GM12878 (cell line): ENCODE measurements at regions not wholly inside any gene's neighbourhood (a gene's known extent, or its start where the extent isn't known, plus 50 kb on each side); places are given as distances from the start of the nearest gene placed in this dataset.

Experiments used
- ATAC-seq: fragments of 200-7000 bp; cut with Tn5 transposase; 3 replicates; pipeline ENCODE4 v1.9.1; 2020; ENCODE audit warnings: mild to moderate bottlenecking, moderate library complexity
- BruUV-seq: library from RNA; stranded (reverse); fragments of 400-500 nt; replicated peaks from 2 replicates; lab custom pipeline; 2021; lab: Mats Ljungman, UMichigan
- CTCF ChIA-PET: fragments of 300-600 bp; sonication (Branson Sonifier 250); formaldehyde crosslinking; extraction: SDS; loops from one replicate; lab custom pipeline; 2021; ENCODE audit warnings: inconsistent platforms; lab: Yijun Ruan, JAX
- POLR2A ChIA-PET: fragments of 350-600 bp; formaldehyde crosslinking; extraction: SDS; loops from one replicate; lab custom pipeline; 2021; ENCODE audit warnings: inconsistent platforms; lab: Charles Lee
- RAD21 ChIA-PET: fragments of 300-600 bp; sonication (Branson Sonifier 250); formaldehyde crosslinking; loops from one replicate; lab custom pipeline; 2023; ENCODE audit warnings: antibody characterized with exemption; ENCODE audit not compliant: unreplicated experiment; lab: Charles Lee
- SMC1A ChIA-PET: fragments of 300-600 bp; sonication (Branson Sonifier 250); formaldehyde crosslinking; loops from one replicate; lab custom pipeline; 2023; ENCODE audit not compliant: unreplicated experiment, uncharacterized antibody; lab: Charles Lee
- DNase-seq: peaks from one replicate; pipeline ENCODE4 v3.0.0-alpha.2; 2011; ENCODE audit warnings: low read depth, low spot score
- FAIRE-seq: peaks from 3 replicates; lab custom pipeline; 2011; peaks lifted over from hg19 to GRCh38; lab: Jason Lieb, UNC
- H2AFZ ChIP-seq: 2 replicates; pipeline ENCODE4 v1.6.0; 2011; ENCODE audit warnings: low read depth, low read length, control low read depth; ENCODE audit not compliant: control insufficient read depth
- H3K27ac ChIP-seq: 2 replicates; pipeline ENCODE4 v1.5.1; 2011; ENCODE audit warnings: control low read depth; ENCODE audit not compliant: control insufficient read depth, insufficient read depth
- H3K27me3 ChIP-seq, 2 experiments: replicated peaks in 1 of 2; 2 replicates each; pipeline versions ENCODE4 v1.6.0 to v1.6.1; 2011; ENCODE audit warnings: low read length in 1 of 2; ENCODE audit not compliant: control insufficient read depth in 2 of 2, insufficient read depth in 2 of 2
- H3K36me3 ChIP-seq, 2 experiments: 2 replicates each; pipeline ENCODE4 v1.5.1; 2011; ENCODE audit warnings: low read length in 1 of 2; ENCODE audit not compliant: control insufficient read depth in 2 of 2, insufficient read depth in 2 of 2
- H3K4me1 ChIP-seq: 2 replicates; pipeline ENCODE4 v1.6.1; 2011; ENCODE audit warnings: mild to moderate bottlenecking, low read length, moderate library complexity, mixed read lengths; ENCODE audit not compliant: control insufficient read depth, insufficient read depth
- H3K4me2 ChIP-seq: 2 replicates; pipeline ENCODE4 v1.6.0; 2011; ENCODE audit warnings: control low read depth; ENCODE audit not compliant: control insufficient read depth, insufficient read depth
- H3K4me3 ChIP-seq: fragments of 200-600 bp; sonication (generic); 2 replicates; pipeline ENCODE4 v1.5.1; 2016
- H3K79me2 ChIP-seq: 2 replicates; pipeline ENCODE4 v1.6.0; 2011; ENCODE audit warnings: low read length; ENCODE audit not compliant: control insufficient read depth, insufficient read depth
- H3K9ac ChIP-seq: 2 replicates; pipeline ENCODE4 v1.8.0; 2011; ENCODE audit warnings: low read length, control low read depth, mixed read lengths; ENCODE audit not compliant: control insufficient read depth, insufficient read depth
- H3K9me3 ChIP-seq: replicated peaks from 3 replicates; pipeline ENCODE4 v1.5.1; 2011; ENCODE audit warnings: mild to moderate bottlenecking, low read length; ENCODE audit not compliant: control insufficient read depth, insufficient read depth
- H4K20me1 ChIP-seq: 2 replicates; pipeline ENCODE4 v1.6.0; 2011; ENCODE audit not compliant: control insufficient read depth, insufficient read depth
- ASH2L ChIP-seq: fragments of 300-600, 200-600 bp; sonication (generic); IDR thresholded peaks from 2 replicates; pipeline ENCODE4 v1.6.1; 2017; ENCODE audit warnings: low read depth, mild to moderate bottlenecking, borderline replicate concordance
- BRCA1 ChIP-seq: IDR thresholded peaks from 2 replicates; pipeline ENCODE4 v1.6.1; 2011; ENCODE audit warnings: low read depth, low read length, improper control_type of control experiment
- CHD4 ChIP-seq: fragments of 200-600 bp; sonication (generic); IDR thresholded peaks from 2 replicates; pipeline ENCODE4 v1.6.1; 2016; ENCODE audit warnings: mild to moderate bottlenecking
- DPF2 ChIP-seq: fragments of 450-650 bp; IDR thresholded peaks from 2 replicates; pipeline ENCODE4 v1.6.1; 2017; ENCODE audit warnings: mild to moderate bottlenecking
- IRF5 ChIP-seq: fragments of 450-650 bp; IDR thresholded peaks from 2 replicates; pipeline ENCODE4 v1.6.1; 2017; ENCODE audit warnings: borderline replicate concordance
- POLR2A ChIP-seq: IDR thresholded peaks from 2 replicates; pipeline ENCODE4 v1.6.1; 2011; ENCODE audit warnings: low read depth, mild to moderate bottlenecking, low read length
- RFX5 ChIP-seq: IDR thresholded peaks from 2 replicates; pipeline ENCODE4 v1.6.1; 2011; ENCODE audit warnings: low read depth, low read length, improper control_type of control experiment
- SIX5 ChIP-seq: IDR thresholded peaks from 2 replicates; pipeline ENCODE4 v1.6.1; 2011; ENCODE audit warnings: mild to moderate bottlenecking, low read depth, low read length, moderate library complexity; ENCODE audit not compliant: severe bottlenecking
- WGBS: methylation state at CpG from one replicate; pipeline ENCODE4 v1.1.6; 2016; ENCODE audit warnings: low lambda C conversion rate; ENCODE audit not compliant: insufficient replicate concordance, insufficient coverage; ENCODE audit errors: missing lambda C conversion rate; 5-methylcytosine and 5-hydroxymethylcytosine counted together
- in situ Hi-C: fragments of 300-500 bp; cut with MboI; formaldehyde crosslinking; loops from 9 replicates; pipeline ENCODE4 v1.14.3; 2018; ENCODE audit warnings: mixed read lengths
- intact Hi-C: fragments of 100-400 bp; cut with micrococcal nuclease; formaldehyde crosslinking; loops from one replicate; pipeline ENCODE4 v1.14.2; 2022; ENCODE audit not compliant: unreplicated experiment
- TF ChIP-seq, protein P1 (sequence below): IDR thresholded peaks from 2 replicates; pipeline ENCODE4 v1.6.1; 2011; ENCODE audit warnings: mild to moderate bottlenecking, low read depth, low read length, moderate library complexity; ENCODE audit not compliant: insufficient replicate concordance
- TF ChIP-seq, protein P2 (sequence below): fragments of 450-650 bp; IDR thresholded peaks from 2 replicates; pipeline ENCODE4 v1.6.1; 2018; ENCODE audit warnings: borderline replicate concordance, mild to moderate bottlenecking; ENCODE audit not compliant: partially characterized antibody

GRCh38 chr1:115492880-115493279, 148.9 kb upstream of the VANGL1 start:
- POLR2A ChIA-PET, result no interaction called here
- in situ Hi-C loops, result no loop called here
- Histone ChIP-seq H4K20me1 (no peaks in the 10 kb centered on the region), H2AFZ (no peak overlapping the region), H3K9me3 (no peaks in the 10 kb centered on the region), H3K27me3 (no peaks in the 10 kb centered on the region), H3K27ac (no peak overlapping the region), H3K4me2 (no peak overlapping the region), H3K36me3 (no peaks in the 10 kb centered on the region), H3K4me3 (no peak overlapping the region), H3K79me2 (no peaks in the 10 kb centered on the region), H3K4me1 (no peaks in the 10 kb centered on the region), H3K9ac (no peak overlapping the region)
- RAD21 ChIA-PET, result no interaction called here
- SMC1A ChIA-PET, result no interaction called here
- DNase-seq (no peak), ATAC-seq (no peak), FAIRE-seq (no peak)
- TF ChIP-seq DPF2 (no peak), IRF5 (no peak), SIX5 (no peak), POLR2A (no peak), CHD4 (no peak), ASH2L (no peak), BRCA1 (no peak), RFX5 (no peak)
- TF ChIP-seq, protein P1, sequence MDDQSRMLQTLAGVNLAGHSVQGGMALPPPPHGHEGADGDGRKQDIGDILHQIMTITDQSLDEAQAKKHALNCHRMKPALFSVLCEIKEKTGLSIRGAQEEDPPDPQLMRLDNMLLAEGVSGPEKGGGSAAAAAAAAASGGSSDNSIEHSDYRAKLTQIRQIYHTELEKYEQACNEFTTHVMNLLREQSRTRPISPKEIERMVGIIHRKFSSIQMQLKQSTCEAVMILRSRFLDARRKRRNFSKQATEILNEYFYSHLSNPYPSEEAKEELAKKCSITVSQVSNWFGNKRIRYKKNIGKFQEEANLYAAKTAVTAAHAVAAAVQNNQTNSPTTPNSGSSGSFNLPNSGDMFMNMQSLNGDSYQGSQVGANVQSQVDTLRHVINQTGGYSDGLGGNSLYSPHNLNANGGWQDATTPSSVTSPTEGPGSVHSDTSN, result no peak
- TF ChIP-seq, protein P2, sequence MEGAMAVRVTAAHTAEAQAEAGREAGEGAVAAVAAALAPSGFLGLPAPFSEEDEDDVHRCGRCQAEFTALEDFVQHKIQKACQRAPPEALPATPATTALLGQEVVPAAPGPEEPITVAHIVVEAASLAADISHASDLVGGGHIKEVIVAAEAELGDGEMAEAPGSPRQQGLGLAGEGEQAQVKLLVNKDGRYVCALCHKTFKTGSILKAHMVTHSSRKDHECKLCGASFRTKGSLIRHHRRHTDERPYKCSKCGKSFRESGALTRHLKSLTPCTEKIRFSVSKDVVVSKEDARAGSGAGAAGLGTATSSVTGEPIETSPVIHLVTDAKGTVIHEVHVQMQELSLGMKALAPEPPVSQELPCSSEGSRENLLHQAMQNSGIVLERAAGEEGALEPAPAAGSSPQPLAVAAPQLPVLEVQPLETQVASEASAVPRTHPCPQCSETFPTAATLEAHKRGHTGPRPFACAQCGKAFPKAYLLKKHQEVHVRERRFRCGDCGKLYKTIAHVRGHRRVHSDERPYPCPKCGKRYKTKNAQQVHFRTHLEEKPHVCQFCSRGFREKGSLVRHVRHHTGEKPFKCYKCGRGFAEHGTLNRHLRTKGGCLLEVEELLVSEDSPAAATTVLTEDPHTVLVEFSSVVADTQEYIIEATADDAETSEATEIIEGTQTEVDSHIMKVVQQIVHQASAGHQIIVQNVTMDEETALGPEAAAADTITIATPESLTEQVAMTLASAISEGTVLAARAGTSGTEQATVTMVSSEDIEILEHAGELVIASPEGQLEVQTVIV, result no peak
- 0% methylated on average over 1 of the region's 1 CpG for WGBS
- CTCF ChIA-PET, result no interaction called here
- no TSS peak for BruUV-seq
- intact Hi-C loops, result no loop called here
